ENCODE measurements at regions not wholly inside any gene's neighbourhood (a gene's known extent, or its start where the extent isn't known, plus 50 kb on each side); places are given as distances from the start of the nearest gene placed in this dataset.

DNA sequence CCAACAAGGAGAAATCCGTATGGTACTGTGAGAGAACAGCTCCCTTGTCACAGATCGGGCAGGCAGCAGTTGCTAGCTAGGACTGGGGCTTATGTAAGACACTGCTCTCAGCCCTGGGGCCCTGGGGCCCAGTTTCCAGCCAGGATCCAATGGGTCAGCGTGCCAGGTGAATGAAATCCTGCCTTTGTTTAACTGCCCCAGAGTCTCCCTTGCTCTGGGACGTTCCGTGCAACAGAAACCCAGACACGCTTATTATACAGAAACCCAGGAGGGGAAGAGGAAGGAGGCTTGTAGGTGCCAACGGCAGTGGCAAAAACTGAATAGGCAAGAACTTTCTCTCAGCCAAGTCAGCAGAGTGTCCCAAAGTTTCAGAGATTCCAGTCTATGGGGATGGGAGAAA is 110.6 kb downstream of the DIO2 start:
- TF ChIP-seq, protein P1, sequence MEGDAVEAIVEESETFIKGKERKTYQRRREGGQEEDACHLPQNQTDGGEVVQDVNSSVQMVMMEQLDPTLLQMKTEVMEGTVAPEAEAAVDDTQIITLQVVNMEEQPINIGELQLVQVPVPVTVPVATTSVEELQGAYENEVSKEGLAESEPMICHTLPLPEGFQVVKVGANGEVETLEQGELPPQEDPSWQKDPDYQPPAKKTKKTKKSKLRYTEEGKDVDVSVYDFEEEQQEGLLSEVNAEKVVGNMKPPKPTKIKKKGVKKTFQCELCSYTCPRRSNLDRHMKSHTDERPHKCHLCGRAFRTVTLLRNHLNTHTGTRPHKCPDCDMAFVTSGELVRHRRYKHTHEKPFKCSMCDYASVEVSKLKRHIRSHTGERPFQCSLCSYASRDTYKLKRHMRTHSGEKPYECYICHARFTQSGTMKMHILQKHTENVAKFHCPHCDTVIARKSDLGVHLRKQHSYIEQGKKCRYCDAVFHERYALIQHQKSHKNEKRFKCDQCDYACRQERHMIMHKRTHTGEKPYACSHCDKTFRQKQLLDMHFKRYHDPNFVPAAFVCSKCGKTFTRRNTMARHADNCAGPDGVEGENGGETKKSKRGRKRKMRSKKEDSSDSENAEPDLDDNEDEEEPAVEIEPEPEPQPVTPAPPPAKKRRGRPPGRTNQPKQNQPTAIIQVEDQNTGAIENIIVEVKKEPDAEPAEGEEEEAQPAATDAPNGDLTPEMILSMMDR (conservative IDR thresholded peaks at IDR 0.05; ENCODE audit: low read depth, low read length), result no peak
- no peak overlapping the region for H3K4me3 ChIP-seq (ENCODE audit: low read depth, low read length)
- no peak for DNase-seq (ENCODE audit: low read depth)

DNA sequence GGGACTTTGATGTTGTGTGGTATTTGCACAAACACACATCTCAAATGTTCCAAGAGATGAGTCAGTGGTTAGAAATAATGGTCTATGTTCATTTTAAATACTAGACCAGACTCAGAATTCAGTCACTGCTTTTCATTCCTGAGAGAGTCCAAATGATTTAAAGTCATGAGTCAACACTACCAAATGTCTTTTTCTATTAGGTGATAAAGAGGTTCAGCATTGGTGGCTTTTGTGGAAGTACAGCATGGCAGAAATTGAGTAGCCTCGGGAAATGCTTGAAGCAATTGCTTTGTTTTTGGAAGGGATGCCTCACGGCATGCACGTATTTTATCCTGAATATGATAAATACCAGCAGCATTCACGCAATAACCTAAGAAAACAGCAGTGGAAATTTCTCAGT is 115.7 kb downstream of the DIO2 start:
- H3K4me3 ChIP-seq (ENCODE audit: low read depth, low read length), result no peak overlapping the region
- DNase-seq (ENCODE audit: low read depth), result no peak
- TF ChIP-seq, protein P1 (conservative IDR thresholded peaks at IDR 0.05; ENCODE audit: low read depth, low read length), result no peak

DNA sequence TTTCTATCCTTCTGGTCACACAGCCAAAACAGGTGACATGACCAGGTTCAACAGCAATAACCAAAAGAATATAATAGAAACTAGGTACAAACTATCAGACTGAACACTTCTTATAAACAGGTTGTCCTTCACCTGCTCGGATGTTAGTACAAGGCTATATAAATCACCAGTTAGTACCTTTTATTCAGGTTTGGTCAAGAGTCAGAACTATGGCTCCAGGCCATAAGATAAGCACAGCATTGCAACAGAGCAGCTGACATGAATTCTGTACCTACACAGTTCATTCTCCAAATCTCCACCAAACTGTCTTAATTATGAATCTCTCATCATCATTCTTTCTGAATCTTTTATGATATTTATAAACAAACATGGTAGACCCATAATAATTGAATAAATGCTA is 123.9 kb downstream of the DIO2 start:
- DNase-seq (ENCODE audit: low read depth), result no peak
- H3K4me3 ChIP-seq (ENCODE audit: low read depth, low read length), result no peak overlapping the region
- TF ChIP-seq, protein P1 (conservative IDR thresholded peaks at IDR 0.05; ENCODE audit: low read depth, low read length), result no peak

DNA sequence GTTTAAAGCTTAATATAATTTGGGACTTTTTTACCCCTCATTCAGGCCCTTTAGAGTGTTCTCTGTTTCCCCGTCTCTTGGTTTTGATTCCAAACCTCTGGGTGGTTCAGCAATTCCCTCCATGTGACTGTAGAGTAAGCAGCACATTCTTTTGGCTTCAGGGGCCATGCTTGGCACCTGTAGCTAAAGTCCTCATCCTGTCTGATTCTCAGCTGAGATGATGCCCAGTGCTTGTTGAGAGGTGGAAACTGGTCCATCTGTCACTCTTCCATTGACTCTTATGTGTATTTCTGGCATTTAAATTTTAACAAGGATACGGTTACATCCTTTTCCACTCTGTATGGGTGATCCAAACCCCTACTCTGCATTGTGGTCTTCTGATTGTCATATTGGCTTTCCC is 127.1 kb downstream of the DIO2 start:
- TF ChIP-seq, protein P1 (conservative IDR thresholded peaks at IDR 0.05; ENCODE audit: low read depth, low read length), result no peak
- no peak overlapping the region for H3K4me3 ChIP-seq (ENCODE audit: low read depth, low read length)
- DNase-seq (ENCODE audit: low read depth), result no peak

DNA sequence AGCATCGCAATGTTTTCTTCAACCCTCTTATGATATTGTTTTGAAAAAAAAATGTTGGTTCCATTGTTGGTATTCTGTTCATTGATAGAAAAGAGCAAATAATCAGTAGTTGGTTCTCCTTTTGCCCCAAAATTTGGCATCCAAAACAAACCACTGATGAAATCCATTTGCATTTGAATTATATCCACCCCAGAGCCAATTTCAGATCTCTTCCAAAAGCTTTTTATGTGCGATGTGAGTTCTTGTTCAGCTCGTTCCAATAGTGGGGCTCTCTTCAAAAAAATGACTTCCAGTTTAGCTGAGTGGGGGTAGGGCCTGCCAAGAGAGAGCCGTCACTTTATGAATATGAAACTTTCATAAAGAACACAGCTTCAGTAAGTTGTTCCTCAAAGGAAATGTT is 130.7 kb downstream of the DIO2 start:
- TF ChIP-seq, protein P1 (conservative IDR thresholded peaks at IDR 0.05; ENCODE audit: low read depth, low read length), result no peak
- H3K4me3 ChIP-seq (ENCODE audit: low read depth, low read length), result no peak overlapping the region
- DNase-seq (ENCODE audit: low read depth), result no peak

DNA sequence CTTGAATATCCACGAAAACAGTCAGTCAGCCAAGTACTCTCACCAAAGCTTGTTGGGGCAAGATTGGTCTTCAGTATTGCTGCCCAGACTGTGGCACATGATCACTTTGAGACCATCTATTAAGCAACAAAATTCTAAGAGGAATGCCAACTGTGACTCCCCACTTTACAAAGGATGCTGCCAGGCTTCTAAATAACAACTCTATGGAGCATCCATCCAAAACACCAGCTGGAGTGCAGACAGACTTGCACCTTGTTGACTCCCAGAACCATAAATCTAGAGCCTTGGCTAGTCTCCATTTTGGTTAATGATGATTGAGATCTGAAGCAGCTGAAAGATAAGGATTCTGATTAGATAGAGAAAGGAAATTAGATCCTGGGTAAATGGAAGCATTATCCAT is 132.8 kb downstream of the DIO2 start:
- no peak overlapping the region for H3K4me3 ChIP-seq (ENCODE audit: low read depth, low read length)
- DNase-seq (ENCODE audit: low read depth), result no peak
- TF ChIP-seq, protein P1 (conservative IDR thresholded peaks at IDR 0.05; ENCODE audit: low read depth, low read length), result no peak

DNA sequence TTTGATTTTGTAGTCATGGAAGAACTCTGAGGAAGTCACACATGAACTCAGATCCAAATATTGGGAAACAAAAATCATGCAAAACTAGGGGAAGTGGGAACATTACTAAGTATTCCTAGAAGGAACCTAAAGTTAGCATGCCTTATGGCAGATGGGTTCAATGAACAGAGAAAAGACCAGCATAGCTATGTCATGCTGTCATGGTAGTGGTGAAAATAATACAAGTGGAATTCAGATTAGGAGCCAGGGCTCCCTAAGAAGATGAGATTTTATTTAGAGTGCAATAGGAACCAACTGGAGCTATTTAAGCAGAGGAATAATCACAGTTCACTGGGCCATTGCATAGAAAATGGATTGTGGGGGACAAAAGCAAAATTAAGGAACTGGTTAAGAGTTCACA is 134.0 kb downstream of the DIO2 start:
- no peak overlapping the region for H3K4me3 ChIP-seq (ENCODE audit: low read depth, low read length)
- DNase-seq (ENCODE audit: low read depth), result no peak
- TF ChIP-seq, protein P1 (conservative IDR thresholded peaks at IDR 0.05; ENCODE audit: low read depth, low read length), result no peak

All from epithelial cell of proximal tubule (primary cell).